GM19463 (cell line): ENCODE measurements at regions not wholly inside any gene's neighbourhood (a gene's known extent, or its start where the extent isn't known, plus 50 kb on each side); places are given as distances from the start of the nearest gene placed in this dataset.

Experiments used
- ATAC-seq: cut with Tn5 transposase; IDR thresholded peaks from one replicate; pipeline ENCODE4 v1.9.1; 2021; ENCODE audit warnings: mild to moderate bottlenecking, moderate library complexity; ENCODE audit not compliant: unreplicated experiment

GRCh38 chr20:50399555-50399916 lies 110.6 kb upstream of the PTPN1 start:
- ATAC-seq = no peak

GRCh38 chr20:50399917-50400704 lies 110.1 kb upstream of the PTPN1 start:
- ATAC-seq = no peak

GRCh38 chr20:50400705-50401586 lies 109.2 kb upstream of the PTPN1 start:
- no peak for ATAC-seq

- no peak for ATAC-seq
Observed at GRCh38 chr20:50401587-50402418, 108.4 kb upstream of the PTPN1 start.

- no peak for ATAC-seq
Observed at GRCh38 chr20:50403565-50404418, 106.4 kb upstream of the PTPN1 start.

GRCh38 chr20:50404419-50405234 lies 105.6 kb upstream of the PTPN1 start:
- no peak for ATAC-seq

- ATAC-seq = no peak
Observed at GRCh38 chr20:50405235-50405914, 104.8 kb upstream of the PTPN1 start.

GRCh38 chr20:50405915-50406609 lies 104.1 kb upstream of the PTPN1 start:
- ATAC-seq = no peak

- ATAC-seq = no peak
Observed at GRCh38 chr20:50406610-50407136, 103.5 kb upstream of the PTPN1 start.

- ATAC-seq = no peak
Observed at GRCh38 chr20:50408526-50409364, 101.4 kb upstream of the PTPN1 start.

- ATAC-seq = no peak
Observed at GRCh38 chr20:50409495-50409894, 100.7 kb upstream of the PTPN1 start.

- no peak for ATAC-seq
Observed at GRCh38 chr20:50410343-50410742, 99.8 kb upstream of the PTPN1 start.

GRCh38 chr20:50412069-50412468 lies 98.1 kb upstream of the PTPN1 start:
- ATAC-seq = no peak

- ATAC-seq = no peak
Observed at GRCh38 chr20:50412499-50412898, 97.7 kb upstream of the PTPN1 start.

GRCh38 chr20:50413088-50413500 lies 97.1 kb upstream of the PTPN1 start:
- ATAC-seq = no peak

- no peak for ATAC-seq
Observed at GRCh38 chr20:50415021-50415515, 95.1 kb upstream of the PTPN1 start.
